ENCODE measurements at regions not wholly inside any gene's neighbourhood (a gene's known extent, or its start where the extent isn't known, plus 50 kb on each side); places are given as distances from the start of the nearest gene placed in this dataset.

DNA sequence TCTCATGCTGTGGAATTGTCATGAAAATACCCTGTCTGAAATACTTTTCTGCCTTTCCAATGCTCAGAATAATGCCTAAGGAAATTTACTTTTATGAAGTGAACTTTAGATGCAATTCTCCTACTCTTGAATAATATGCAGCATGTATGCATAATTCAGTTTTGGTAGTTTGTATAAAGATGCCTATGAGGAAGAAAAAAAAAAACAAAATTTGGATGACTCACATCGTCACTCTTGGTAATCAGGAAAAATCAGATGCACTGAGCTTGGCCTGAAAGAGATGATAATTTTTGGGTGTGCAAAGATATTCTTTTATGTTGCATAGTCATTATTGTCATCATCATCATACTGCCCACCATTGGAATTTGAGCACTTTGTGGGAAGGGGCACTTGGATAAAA is 382.1 kb downstream of the ANKRD7 start:
- ATAC-seq (ENCODE audit: low FRiP score) (no peak), DNase-seq (no peak)
- Histone ChIP-seq H3K4me3 (ENCODE audit: low read length in 2 of 2) (no peak overlapping the region), H3K27ac (ENCODE audit: low read depth in 1 of 2, low read length in 2 of 2) (no peak overlapping the region), H3K4me1 (ENCODE audit: control insufficient read depth in 1 of 2, insufficient read depth in 2 of 2, low read length in 2 of 2) (no peaks in the 10 kb centered on the region), H3K36me3 (ENCODE audit: control insufficient read depth in 1 of 2, insufficient read depth in 2 of 2, low read length in 1 of 2) (no peaks in the 10 kb centered on the region), H3K9me3 (ENCODE audit: control insufficient read depth, low read length) (no peaks in the 10 kb centered on the region), H3K27me3 (ENCODE audit: control insufficient read depth in 1 of 2, insufficient read depth in 2 of 2, low read length in 1 of 2) (no peaks in the 10 kb centered on the region)
- WGBS, 2 donors, result 73 to 82% methylated on average over 1 of the region's 1 CpG
- intact Hi-C loops (cut with DNase I), result no loop called here

DNA sequence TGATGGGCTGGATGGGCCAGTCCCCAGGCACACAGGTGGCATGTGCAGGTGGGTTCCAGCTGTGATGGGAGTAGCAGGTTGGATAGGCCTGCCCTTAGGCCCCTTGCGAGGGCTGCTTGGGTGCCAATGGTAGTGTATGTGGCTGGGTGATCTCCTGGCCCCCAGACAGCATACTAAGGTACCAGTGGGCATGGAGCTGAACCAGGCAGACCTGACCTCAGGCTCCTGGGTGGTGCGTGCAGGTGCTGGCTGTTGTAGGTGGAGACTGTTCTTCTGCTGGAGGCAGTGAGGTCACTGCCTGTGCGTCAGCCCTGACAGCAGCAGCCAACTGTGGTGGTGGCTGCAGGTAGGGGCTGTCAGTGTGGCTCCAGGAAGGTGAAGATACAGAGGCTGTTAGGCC is 384.7 kb downstream of the ANKRD7 start:
- ATAC-seq (ENCODE audit: low FRiP score) (peak; percentile 22), DNase-seq (no peak)
- Histone ChIP-seq H3K4me1 (ENCODE audit: control insufficient read depth in 1 of 2, insufficient read depth in 2 of 2, low read length in 2 of 2) (no peaks in the 10 kb centered on the region), H3K9me3 (ENCODE audit: control insufficient read depth, low read length) (no peaks in the 10 kb centered on the region), H3K27me3 (ENCODE audit: control insufficient read depth in 1 of 2, insufficient read depth in 2 of 2, low read length in 1 of 2) (no peaks in the 10 kb centered on the region), H3K36me3 (ENCODE audit: control insufficient read depth in 1 of 2, insufficient read depth in 2 of 2, low read length in 1 of 2) (no peaks in the 10 kb centered on the region), H3K4me3 (ENCODE audit: low read length in 2 of 2) (no peak overlapping the region), H3K27ac (ENCODE audit: low read depth in 1 of 2, low read length in 2 of 2) (no peak overlapping the region)
- intact Hi-C loops (cut with DNase I), result no loop called here
- 95 to 96% methylated on average over 3 of the region's 3 CpGs for WGBS, 2 donors

DNA sequence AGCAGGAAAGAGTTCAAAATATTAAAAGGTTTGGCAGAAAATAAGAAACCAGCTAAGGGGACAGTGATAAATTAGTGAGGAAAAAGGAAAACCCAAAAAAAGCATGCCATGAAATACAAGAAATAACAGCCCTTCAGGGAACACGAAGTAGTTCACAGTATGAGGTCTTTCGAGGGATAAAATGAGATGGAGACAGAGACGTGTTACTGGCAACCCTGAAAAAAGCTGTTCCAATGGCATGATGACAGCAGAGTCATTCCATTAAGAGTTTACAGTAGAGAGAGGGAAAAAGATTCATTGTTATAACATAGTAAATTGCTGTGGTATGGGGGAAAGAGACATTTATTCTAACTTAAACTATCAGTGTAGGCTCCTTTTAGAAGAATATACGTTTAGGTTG is 391.2 kb downstream of the ANKRD7 start:
- ATAC-seq (ENCODE audit: low FRiP score), result no peak
- Histone ChIP-seq H3K4me1 (ENCODE audit: control insufficient read depth in 1 of 2, insufficient read depth in 2 of 2, low read length in 2 of 2) (no peaks in the 10 kb centered on the region), H3K9me3 (ENCODE audit: control insufficient read depth, low read length) (no peaks in the 10 kb centered on the region), H3K27me3 (ENCODE audit: control insufficient read depth in 1 of 2, insufficient read depth in 2 of 2, low read length in 1 of 2) (no peaks in the 10 kb centered on the region), H3K36me3 (ENCODE audit: control insufficient read depth in 1 of 2, insufficient read depth in 2 of 2, low read length in 1 of 2) (no peaks in the 10 kb centered on the region), H3K4me3 (ENCODE audit: low read length in 2 of 2) (no peak overlapping the region), H3K27ac (ENCODE audit: low read depth in 1 of 2, low read length in 2 of 2) (no peak overlapping the region)
- DNase-seq, result no peak
- intact Hi-C loops (cut with DNase I), result no loop called here
- WGBS, 2 donors, result 13 to 20% methylated on average over 4 of the region's 4 CpGs

DNA sequence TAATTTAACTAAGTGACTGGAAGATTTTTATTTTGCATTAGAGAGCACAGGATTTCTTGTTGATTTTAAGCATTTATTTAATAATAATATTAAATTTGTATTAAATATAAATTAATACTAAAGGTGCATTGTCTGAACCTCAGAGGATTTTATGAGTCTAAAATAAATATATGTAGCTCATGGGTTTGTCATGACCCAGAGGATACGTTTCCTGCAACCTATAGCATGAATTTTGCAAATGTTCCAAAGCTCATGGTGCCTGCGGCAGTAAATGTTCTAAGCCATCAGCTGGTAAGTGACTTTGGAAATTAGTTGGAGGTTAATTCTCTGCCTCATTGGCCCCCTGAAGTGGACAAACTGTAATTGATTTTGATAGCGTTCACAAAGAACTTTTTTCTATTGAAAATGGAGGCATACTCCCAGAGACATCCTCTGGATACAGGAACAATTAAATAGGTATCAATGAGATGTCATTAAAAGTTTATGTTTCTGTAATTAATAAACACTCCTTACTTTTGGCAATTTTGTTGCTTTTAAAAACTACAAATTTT is 397.4 kb downstream of the ANKRD7 start:
- intact Hi-C loops (cut with DNase I), result no loop called here
- Histone ChIP-seq H3K36me3 (ENCODE audit: control insufficient read depth in 1 of 2, insufficient read depth in 2 of 2, low read length in 1 of 2) (no peaks in the 10 kb centered on the region), H3K4me3 (ENCODE audit: low read length in 2 of 2) (no peak overlapping the region), H3K4me1 (ENCODE audit: control insufficient read depth in 1 of 2, insufficient read depth in 2 of 2, low read length in 2 of 2) (no peaks in the 10 kb centered on the region), H3K27me3 (ENCODE audit: control insufficient read depth in 1 of 2, insufficient read depth in 2 of 2, low read length in 1 of 2) (no peaks in the 10 kb centered on the region), H3K27ac (ENCODE audit: low read depth in 1 of 2, low read length in 2 of 2) (no peak overlapping the region), H3K9me3 (ENCODE audit: control insufficient read depth, low read length) (peaks cover 3% of the 10 kb centered on the region)
- no peak for ATAC-seq (ENCODE audit: low FRiP score)
- 79 to 91% methylated on average over 3 of the region's 3 CpGs for WGBS, 2 donors
- DNase-seq, result no peak

DNA sequence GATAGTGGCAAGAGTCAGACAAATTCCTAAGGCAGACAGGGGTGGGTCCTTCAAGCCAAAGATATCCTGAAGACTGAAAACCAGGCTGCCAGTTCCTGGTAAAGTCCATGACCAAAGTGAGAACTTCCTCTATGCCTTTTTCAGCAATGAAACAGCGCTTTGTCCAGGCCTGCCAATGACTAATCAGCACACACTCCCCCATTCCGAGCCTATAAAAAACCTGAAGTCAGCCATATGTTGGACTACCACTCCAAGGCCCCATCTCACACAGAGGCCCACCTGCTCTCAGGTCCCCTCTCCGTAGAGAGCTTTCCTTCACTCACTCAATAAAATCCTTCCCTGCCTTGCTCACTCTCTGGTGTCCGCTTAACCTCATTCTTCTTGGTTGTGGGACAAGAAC is 402.2 kb downstream of the ANKRD7 start:
- 71 to 99% methylated on average over 4 of the region's 4 CpGs for WGBS, 2 donors

DNA sequence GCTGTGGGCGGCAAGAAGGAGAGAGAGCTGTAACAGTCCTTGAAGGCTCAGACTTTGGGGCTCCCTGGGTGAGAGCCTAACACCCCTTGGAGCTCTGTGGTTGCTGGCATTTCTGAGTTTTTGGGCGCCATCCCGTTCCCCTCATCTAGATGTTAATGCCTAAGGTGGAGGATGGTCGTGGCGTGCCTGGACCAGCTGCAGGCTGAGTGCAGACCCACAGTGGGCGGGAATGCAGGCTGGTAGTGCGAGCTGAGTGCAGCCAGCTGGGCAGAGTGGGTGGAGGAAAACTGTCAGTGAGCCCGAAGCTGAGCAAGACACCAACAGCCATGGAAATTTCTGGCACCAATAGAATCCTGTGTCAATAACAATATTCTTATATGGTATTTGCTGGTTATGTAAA is 403.0 kb downstream of the ANKRD7 start:
- DNase-seq (no peak), ATAC-seq (ENCODE audit: low FRiP score) (no peak)
- Histone ChIP-seq H3K4me3 (ENCODE audit: low read length in 2 of 2) (no peak overlapping the region), H3K27me3 (ENCODE audit: control insufficient read depth in 1 of 2, insufficient read depth in 2 of 2, low read length in 1 of 2) (no peaks in the 10 kb centered on the region), H3K27ac (ENCODE audit: low read depth in 1 of 2, low read length in 2 of 2) (no peak overlapping the region), H3K4me1 (ENCODE audit: control insufficient read depth in 1 of 2, insufficient read depth in 2 of 2, low read length in 2 of 2) (no peaks in the 10 kb centered on the region), H3K36me3 (ENCODE audit: control insufficient read depth in 1 of 2, insufficient read depth in 2 of 2, low read length in 1 of 2) (no peaks in the 10 kb centered on the region), H3K9me3 (ENCODE audit: control insufficient read depth, low read length) (peaks cover 3% of the 10 kb centered on the region)
- intact Hi-C loops (cut with DNase I), result no loop called here
- 92 to 93% methylated on average over 8 of the region's 8 CpGs for WGBS, 2 donors

More for the DNA sequence above, 402.2 kb downstream of the ANKRD7 start:
- Histone ChIP-seq H3K4me1 (ENCODE audit: control insufficient read depth in 1 of 2, insufficient read depth in 2 of 2, low read length in 2 of 2) (no peaks in the 10 kb centered on the region), H3K4me3 (ENCODE audit: low read length in 2 of 2) (no peak overlapping the region), H3K9me3 (ENCODE audit: control insufficient read depth, low read length) (peaks cover 3% of the 10 kb centered on the region), H3K27ac (ENCODE audit: low read depth in 1 of 2, low read length in 2 of 2) (no peak overlapping the region), H3K36me3 (ENCODE audit: control insufficient read depth in 1 of 2, insufficient read depth in 2 of 2, low read length in 1 of 2) (no peaks in the 10 kb centered on the region), H3K27me3 (ENCODE audit: control insufficient read depth in 1 of 2, insufficient read depth in 2 of 2, low read length in 1 of 2) (no peaks in the 10 kb centered on the region)
- intact Hi-C loops (cut with DNase I), result no loop called here
- ATAC-seq (ENCODE audit: low FRiP score), result no peak
- DNase-seq, result no peak

DNA sequence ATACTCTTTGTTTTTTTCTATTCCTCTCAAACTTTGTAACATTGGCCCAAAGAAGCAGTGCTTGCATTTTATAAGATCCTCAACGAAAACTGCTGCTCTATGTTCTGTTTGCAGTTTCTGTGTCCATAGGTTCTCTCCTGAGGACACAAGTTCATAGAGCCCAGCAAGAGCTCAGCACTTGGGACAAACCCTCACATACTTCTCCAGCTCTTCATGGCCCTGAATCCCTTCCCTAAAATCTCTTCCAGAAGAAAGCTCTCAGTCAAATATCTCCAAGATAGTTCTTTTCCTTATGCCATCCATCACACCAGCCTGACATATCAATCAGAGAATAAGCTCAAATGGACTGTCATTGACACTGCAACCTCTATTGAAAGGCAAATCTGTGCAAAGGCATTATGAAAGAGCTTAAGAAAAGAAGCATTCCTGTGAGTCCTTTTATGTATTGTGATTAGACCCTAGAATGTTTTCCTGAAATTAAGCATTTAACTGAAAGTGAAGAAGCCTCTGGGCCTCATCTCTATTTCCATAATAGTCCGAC is 405.5 kb downstream of the ANKRD7 start:
- H3K9me3 ChIP-seq (ENCODE audit: control insufficient read depth, low read length), result peaks cover 3% of the 10 kb centered on the region
- DNase-seq (no peak), ATAC-seq (ENCODE audit: low FRiP score) (no peak)
- no peaks in the 10 kb centered on the region for H3K36me3 ChIP-seq (ENCODE audit: control insufficient read depth in 1 of 2, insufficient read depth in 2 of 2, low read length in 1 of 2)
- H3K27me3 ChIP-seq (ENCODE audit: control insufficient read depth in 1 of 2, insufficient read depth in 2 of 2, low read length in 1 of 2), result no peaks in the 10 kb centered on the region
- H3K4me3 ChIP-seq (ENCODE audit: low read length in 2 of 2), result no peak overlapping the region
- 30 to 32% methylated on average over 2 of the region's 2 CpGs for WGBS, 2 donors
- H3K27ac ChIP-seq (ENCODE audit: low read depth in 1 of 2, low read length in 2 of 2), result no peak overlapping the region
- intact Hi-C loops (cut with DNase I), result no loop called here
- H3K4me1 ChIP-seq (ENCODE audit: control insufficient read depth in 1 of 2, insufficient read depth in 2 of 2, low read length in 2 of 2), result no peaks in the 10 kb centered on the region

DNA sequence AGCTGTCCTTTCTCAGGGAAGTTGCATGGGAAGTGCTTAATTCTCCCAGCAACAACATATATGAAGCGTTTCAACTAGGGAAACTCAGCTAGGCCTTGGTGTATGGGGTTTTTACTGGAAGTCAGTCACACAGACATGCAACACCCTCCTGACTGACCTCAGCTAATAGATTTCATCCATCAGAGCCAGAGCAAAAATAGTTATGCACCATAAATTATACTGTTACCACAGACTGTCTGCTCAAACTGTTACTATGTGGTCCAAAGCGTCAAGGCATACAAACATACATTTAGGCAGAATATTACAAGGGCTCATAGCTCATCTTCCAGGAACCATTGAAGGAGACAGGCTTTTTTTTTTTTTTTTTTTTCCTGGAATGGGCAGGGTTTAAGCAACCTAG is 417.9 kb downstream of the ANKRD7 start:
- 20 to 67% methylated on average over 2 of the region's 2 CpGs for WGBS, 2 donors
- no peaks in the 10 kb centered on the region for H3K36me3 ChIP-seq (ENCODE audit: control insufficient read depth in 1 of 2, insufficient read depth in 2 of 2, low read length in 1 of 2)

DNA sequence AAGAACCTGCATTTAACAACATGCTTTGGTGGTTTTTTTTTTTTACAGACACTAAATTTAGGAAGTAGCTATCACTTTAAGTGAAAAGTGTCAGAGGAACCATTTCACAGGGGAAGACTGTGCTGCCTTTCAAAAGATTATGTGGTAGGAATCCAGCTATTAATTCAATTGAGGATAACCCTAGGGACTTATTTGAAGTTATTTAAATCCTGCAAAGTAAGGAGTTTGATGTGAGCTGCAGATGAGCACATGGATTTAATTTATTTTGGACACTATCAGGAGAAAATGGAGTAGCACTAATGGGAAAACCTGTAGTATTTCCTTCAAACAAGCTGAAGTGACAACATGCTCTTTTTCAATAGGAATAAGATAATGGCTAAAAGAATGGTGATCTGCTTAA is 419.8 kb downstream of the ANKRD7 start:
- H3K27ac ChIP-seq (ENCODE audit: low read depth in 1 of 2, low read length in 2 of 2), result no peak overlapping the region
- ATAC-seq (ENCODE audit: low FRiP score) (no peak), DNase-seq (no peak)
- H3K9me3 ChIP-seq (ENCODE audit: control insufficient read depth, low read length), result no peaks in the 10 kb centered on the region
- no peaks in the 10 kb centered on the region for H3K4me1 ChIP-seq (ENCODE audit: control insufficient read depth in 1 of 2, insufficient read depth in 2 of 2, low read length in 2 of 2)
- intact Hi-C loops (cut with DNase I), result no loop called here
- H3K27me3 ChIP-seq (ENCODE audit: control insufficient read depth in 1 of 2, insufficient read depth in 2 of 2, low read length in 1 of 2), result no peaks in the 10 kb centered on the region
- no peaks in the 10 kb centered on the region for H3K36me3 ChIP-seq (ENCODE audit: control insufficient read depth in 1 of 2, insufficient read depth in 2 of 2, low read length in 1 of 2)
- no peak overlapping the region for H3K4me3 ChIP-seq (ENCODE audit: low read length in 2 of 2)

More for the DNA sequence above, 417.9 kb downstream of the ANKRD7 start:
- Histone ChIP-seq H3K4me3 (ENCODE audit: low read length in 2 of 2) (no peak overlapping the region), H3K27ac (ENCODE audit: low read depth in 1 of 2, low read length in 2 of 2) (no peak overlapping the region), H3K27me3 (ENCODE audit: control insufficient read depth in 1 of 2, insufficient read depth in 2 of 2, low read length in 1 of 2) (no peaks in the 10 kb centered on the region), H3K9me3 (ENCODE audit: control insufficient read depth, low read length) (no peaks in the 10 kb centered on the region), H3K4me1 (ENCODE audit: control insufficient read depth in 1 of 2, insufficient read depth in 2 of 2, low read length in 2 of 2) (no peaks in the 10 kb centered on the region)
- DNase-seq (no peak), ATAC-seq (ENCODE audit: low FRiP score) (no peak)
- intact Hi-C loops (cut with DNase I), result no loop called here

All from aorta (tissue), 5 donors.